Panc1 (cell line): ENCODE measurements at regions not wholly inside any gene's neighbourhood (a gene's known extent, or its start where the extent isn't known, plus 50 kb on each side); places are given as distances from the start of the nearest gene placed in this dataset.

Experiments used
- ATAC-seq: fragments of 200-7000 bp; cut with Tn5 transposase; 2 replicates; pipeline ENCODE4 v1.9.1; 2020; ENCODE audit warnings: mild to moderate bottlenecking, moderate library complexity
- BruUV-seq: library from RNA; stranded (reverse); fragments of 400-500 nt; replicated peaks from 2 replicates; lab custom pipeline; 2021; lab: Mats Ljungman, UMichigan
- CTCF ChIA-PET: fragments of 300-600 bp; sonication (Branson Sonifier 250); formaldehyde crosslinking; loops from one replicate; lab custom pipeline; 2022; ENCODE audit warnings: antibody characterized with exemption; lab: Charles Lee
- POLR2A ChIA-PET: fragments of 300-600 bp; sonication (Branson Sonifier 250); formaldehyde crosslinking; loops from one replicate; lab custom pipeline; 2022; ENCODE audit warnings: antibody characterized with exemption; lab: Charles Lee
- DNase-seq: peaks from one replicate; pipeline ENCODE4 v3.0.0-alpha.2; 2010; ENCODE audit warnings: low read depth, low spot score
- H3K27ac ChIP-seq: 2 replicates; pipeline ENCODE4 v1.5.1; 2011; ENCODE audit warnings: mild to moderate bottlenecking, low read length, inconsistent platforms
- H3K27me3 ChIP-seq: fragments of 200-500 bp; sonication (Bioruptor generic); 2 replicates; pipeline ENCODE4 v1.6.0; 2014; ENCODE audit warnings: low read length, inconsistent platforms; ENCODE audit not compliant: control insufficient read depth, insufficient read depth
- H3K36me3 ChIP-seq: fragments of 200-500 bp; sonication (Bioruptor generic); 2 replicates; pipeline ENCODE4 v1.5.1; 2014; ENCODE audit warnings: inconsistent platforms, mild to moderate bottlenecking, low read length, moderate library complexity; ENCODE audit not compliant: control insufficient read depth, insufficient read depth
- H3K4me1 ChIP-seq: 2 replicates; pipeline ENCODE4 v1.5.1; 2011; ENCODE audit warnings: inconsistent platforms, mild to moderate bottlenecking, low read length, moderate library complexity; ENCODE audit not compliant: control insufficient read depth, insufficient read depth
- H3K4me3 ChIP-seq, 2 experiments: 2 replicates each; pipeline ENCODE4 v1.5.1; 2011 to 2012; ENCODE audit warnings: low read depth in 2 of 2, low read length in 2 of 2, mild to moderate bottlenecking in 2 of 2, inconsistent platforms in 1 of 2, moderate library complexity in 1 of 2
- H3K9me3 ChIP-seq: fragments of 200-500 bp; sonication (Bioruptor generic); 2 replicates; pipeline ENCODE4 v1.5.1; 2014; ENCODE audit warnings: low read depth, mild to moderate bottlenecking, inconsistent platforms, low read length, moderate library complexity; ENCODE audit not compliant: control insufficient read depth, insufficient read depth
- POLR2AphosphoS5 ChIP-seq: IDR thresholded peaks from 2 replicates; pipeline ENCODE4 v1.6.1; 2012; ENCODE audit warnings: mild to moderate bottlenecking, low read depth, low read length, moderate library complexity
- SIN3A ChIP-seq: IDR thresholded peaks from 2 replicates; pipeline ENCODE4 v1.6.1; 2012; ENCODE audit warnings: low read depth, mild to moderate bottlenecking, low read length, moderate library complexity, borderline replicate concordance; ENCODE audit not compliant: insufficient read depth
- TCF7L2 ChIP-seq: IDR thresholded peaks from 2 replicates; pipeline ENCODE4 v1.6.1; 2011; ENCODE audit warnings: mild to moderate bottlenecking, low read depth, low read length, inconsistent platforms
- in situ Hi-C: cut with HindIII; loops from 2 replicates; pipeline ENCODE4 v1.10.0; 2016; ENCODE audit warnings: low sequenced_read_pairs, low pct_unique_long_range_greater_than_20kb
- intact Hi-C: fragments of 100-400 bp; cut with micrococcal nuclease; formaldehyde crosslinking; loops from one replicate; pipeline ENCODE4 v1.10.0; 2022; ENCODE audit not compliant: unreplicated experiment
- TF ChIP-seq, protein P1 (sequence below): fragments of 450-650 bp; IDR thresholded peaks from 2 replicates; pipeline ENCODE4 v1.5.1; 2017; ENCODE audit warnings: mild to moderate bottlenecking
- TF ChIP-seq, protein P2 (sequence below), 2 experiments: IDR thresholded peaks; 2 replicates each; pipeline ENCODE4 v1.6.1; 2011 to 2012; ENCODE audit warnings: low read depth in 2 of 2, control low read depth in 1 of 2, low read length in 1 of 2, mild to moderate bottlenecking in 1 of 2, moderate library complexity in 1 of 2; ENCODE audit not compliant: insufficient read depth in 1 of 2

DNA sequence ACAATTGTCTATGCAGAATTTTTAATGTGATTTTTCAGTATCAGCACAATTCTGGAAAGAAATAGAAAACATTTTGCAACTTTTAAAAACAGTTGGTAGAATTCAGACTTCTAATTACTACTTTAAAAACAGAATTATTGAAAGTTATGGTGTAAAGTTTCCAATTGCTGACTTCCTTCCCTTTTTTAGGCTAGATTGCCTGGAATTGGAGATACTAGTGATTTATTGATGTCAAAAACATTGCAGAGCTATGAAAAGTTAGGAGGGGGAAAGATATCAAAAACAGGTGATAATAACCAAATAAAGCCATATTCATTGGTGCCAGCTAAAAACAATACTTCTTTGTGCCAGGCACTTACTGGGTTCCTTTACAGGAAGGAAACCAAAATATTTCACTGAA lies 485.5 kb downstream of the TMEM135 start:
- ChIA-PET CTCF (no interaction called here), POLR2A (no interaction called here)
- Histone ChIP-seq H3K4me3 (no peak overlapping the region), H3K9me3 (no peaks in the 10 kb centered on the region), H3K36me3 (no peaks in the 10 kb centered on the region), H3K27me3 (no peaks in the 10 kb centered on the region), H3K4me1 (no peaks in the 10 kb centered on the region), H3K27ac (no peak overlapping the region)
- in situ Hi-C loops: no loop called here
- intact Hi-C loops: no loop called here
- TF ChIP-seq TCF7L2 (no peak), POLR2AphosphoS5 (no peak)
- TF ChIP-seq, protein P1, sequence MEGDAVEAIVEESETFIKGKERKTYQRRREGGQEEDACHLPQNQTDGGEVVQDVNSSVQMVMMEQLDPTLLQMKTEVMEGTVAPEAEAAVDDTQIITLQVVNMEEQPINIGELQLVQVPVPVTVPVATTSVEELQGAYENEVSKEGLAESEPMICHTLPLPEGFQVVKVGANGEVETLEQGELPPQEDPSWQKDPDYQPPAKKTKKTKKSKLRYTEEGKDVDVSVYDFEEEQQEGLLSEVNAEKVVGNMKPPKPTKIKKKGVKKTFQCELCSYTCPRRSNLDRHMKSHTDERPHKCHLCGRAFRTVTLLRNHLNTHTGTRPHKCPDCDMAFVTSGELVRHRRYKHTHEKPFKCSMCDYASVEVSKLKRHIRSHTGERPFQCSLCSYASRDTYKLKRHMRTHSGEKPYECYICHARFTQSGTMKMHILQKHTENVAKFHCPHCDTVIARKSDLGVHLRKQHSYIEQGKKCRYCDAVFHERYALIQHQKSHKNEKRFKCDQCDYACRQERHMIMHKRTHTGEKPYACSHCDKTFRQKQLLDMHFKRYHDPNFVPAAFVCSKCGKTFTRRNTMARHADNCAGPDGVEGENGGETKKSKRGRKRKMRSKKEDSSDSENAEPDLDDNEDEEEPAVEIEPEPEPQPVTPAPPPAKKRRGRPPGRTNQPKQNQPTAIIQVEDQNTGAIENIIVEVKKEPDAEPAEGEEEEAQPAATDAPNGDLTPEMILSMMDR: no peak
- DNase-seq (no peak), ATAC-seq (no peak)
- BruUV-seq: no TSS peak

DNA sequence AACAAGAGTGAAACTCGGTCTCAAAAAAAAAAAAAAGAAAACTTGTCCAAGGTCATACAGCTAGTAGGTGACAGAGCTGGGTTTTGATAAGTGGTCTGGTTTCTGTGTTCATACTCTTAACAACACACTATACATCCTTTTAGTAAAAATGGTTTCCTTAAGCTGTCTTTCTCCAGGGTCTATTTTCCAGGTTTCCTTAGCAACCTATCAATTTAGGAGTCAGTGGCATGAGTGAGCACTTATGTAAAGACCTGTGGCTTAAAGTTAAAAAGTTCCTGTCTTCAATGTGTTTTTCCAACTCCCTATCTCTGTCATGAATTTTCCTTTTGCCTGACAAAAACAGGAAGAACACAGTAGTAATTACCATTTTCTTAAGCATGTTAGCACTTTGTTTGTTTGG lies 480.5 kb downstream of the TMEM135 start:
- POLR2A ChIA-PET: no interaction called here
- no peaks in the 10 kb centered on the region for H3K9me3 ChIP-seq

More for the DNA sequence above, 480.5 kb downstream of the TMEM135 start:
- CTCF ChIA-PET: no interaction called here
- BruUV-seq: no TSS peak
- no peak overlapping the region for H3K4me3 ChIP-seq
- in situ Hi-C loops (no loop called here), intact Hi-C loops (no loop called here)
- H3K27me3 ChIP-seq: no peaks in the 10 kb centered on the region
- DNase-seq (no peak), ATAC-seq (no peak)
- TF ChIP-seq SIN3A: no peak
- TF ChIP-seq, protein P1: no peak
- no peak for TF ChIP-seq POLR2AphosphoS5
- TF ChIP-seq, protein P2, sequence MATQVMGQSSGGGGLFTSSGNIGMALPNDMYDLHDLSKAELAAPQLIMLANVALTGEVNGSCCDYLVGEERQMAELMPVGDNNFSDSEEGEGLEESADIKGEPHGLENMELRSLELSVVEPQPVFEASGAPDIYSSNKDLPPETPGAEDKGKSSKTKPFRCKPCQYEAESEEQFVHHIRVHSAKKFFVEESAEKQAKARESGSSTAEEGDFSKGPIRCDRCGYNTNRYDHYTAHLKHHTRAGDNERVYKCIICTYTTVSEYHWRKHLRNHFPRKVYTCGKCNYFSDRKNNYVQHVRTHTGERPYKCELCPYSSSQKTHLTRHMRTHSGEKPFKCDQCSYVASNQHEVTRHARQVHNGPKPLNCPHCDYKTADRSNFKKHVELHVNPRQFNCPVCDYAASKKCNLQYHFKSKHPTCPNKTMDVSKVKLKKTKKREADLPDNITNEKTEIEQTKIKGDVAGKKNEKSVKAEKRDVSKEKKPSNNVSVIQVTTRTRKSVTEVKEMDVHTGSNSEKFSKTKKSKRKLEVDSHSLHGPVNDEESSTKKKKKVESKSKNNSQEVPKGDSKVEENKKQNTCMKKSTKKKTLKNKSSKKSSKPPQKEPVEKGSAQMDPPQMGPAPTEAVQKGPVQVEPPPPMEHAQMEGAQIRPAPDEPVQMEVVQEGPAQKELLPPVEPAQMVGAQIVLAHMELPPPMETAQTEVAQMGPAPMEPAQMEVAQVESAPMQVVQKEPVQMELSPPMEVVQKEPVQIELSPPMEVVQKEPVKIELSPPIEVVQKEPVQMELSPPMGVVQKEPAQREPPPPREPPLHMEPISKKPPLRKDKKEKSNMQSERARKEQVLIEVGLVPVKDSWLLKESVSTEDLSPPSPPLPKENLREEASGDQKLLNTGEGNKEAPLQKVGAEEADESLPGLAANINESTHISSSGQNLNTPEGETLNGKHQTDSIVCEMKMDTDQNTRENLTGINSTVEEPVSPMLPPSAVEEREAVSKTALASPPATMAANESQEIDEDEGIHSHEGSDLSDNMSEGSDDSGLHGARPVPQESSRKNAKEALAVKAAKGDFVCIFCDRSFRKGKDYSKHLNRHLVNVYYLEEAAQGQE (IDR thresholded peaks at IDR 0.05; ENCODE audit: insufficient read depth in 1 of 2, low read depth in 2 of 2, low read length in 1 of 2): no peak
- no peak for TF ChIP-seq TCF7L2
- no peaks in the 10 kb centered on the region for H3K4me1 ChIP-seq
- H3K36me3 ChIP-seq: no peaks in the 10 kb centered on the region
- no peak overlapping the region for H3K27ac ChIP-seq
